Trophoblast cell (in vitro differentiated cells and primary cell): ENCODE measurements at regions not wholly inside any gene's neighbourhood (a gene's known extent, or its start where the extent isn't known, plus 50 kb on each side); places are given as distances from the start of the nearest gene placed in this dataset.

Source experiments
- DNase-seq, 2 donors: peaks; one replicate each; pipeline ENCODE4 v3.0.0-alpha.2; 2016
- H2AFZ ChIP-seq: 2 replicates; pipeline ENCODE4 v1.6.1; 2013; ENCODE audit warnings: low read length, moderate library complexity, mild to moderate bottlenecking; ENCODE audit not compliant: insufficient read depth, poor library complexity
- H2AK5ac ChIP-seq: 2 replicates; pipeline ENCODE4 v1.6.1; 2013; ENCODE audit warnings: mild to moderate bottlenecking, low read length
- H2BK120ac ChIP-seq: 2 replicates; pipeline ENCODE4 v1.6.1; 2013; ENCODE audit warnings: low read length, mild to moderate bottlenecking, moderate library complexity; ENCODE audit not compliant: insufficient read depth, poor library complexity
- H2BK12ac ChIP-seq: 2 replicates; pipeline ENCODE4 v1.6.1; 2013; ENCODE audit warnings: mild to moderate bottlenecking, low read length, moderate library complexity
- H2BK5ac ChIP-seq: 2 replicates; pipeline ENCODE4 v1.6.1; 2013; ENCODE audit warnings: low read length, low read depth, moderate library complexity, mild to moderate bottlenecking; ENCODE audit not compliant: poor library complexity
- H3K14ac ChIP-seq: 2 replicates; pipeline ENCODE4 v1.6.1; 2013; ENCODE audit warnings: mild to moderate bottlenecking, low read length
- H3K18ac ChIP-seq: 2 replicates; pipeline ENCODE4 v1.6.1; 2013; ENCODE audit warnings: mild to moderate bottlenecking, low read length
- H3K23ac ChIP-seq: 2 replicates; pipeline ENCODE4 v1.6.1; 2013; ENCODE audit warnings: low read length
- H3K27ac ChIP-seq: 2 replicates; pipeline ENCODE4 v1.5.1; 2013; ENCODE audit warnings: low read depth, mild to moderate bottlenecking, inconsistent platforms, low read length, moderate library complexity
- H3K27me3 ChIP-seq: 2 replicates; pipeline ENCODE4 v1.6.1; 2013; ENCODE audit warnings: inconsistent platforms, mild to moderate bottlenecking, low read length, moderate library complexity; ENCODE audit not compliant: insufficient read depth
- H3K36me3 ChIP-seq, 2 experiments: 1 replicate in 1 of 2; 2 replicates in 1 of 2; pipeline ENCODE4 v1.6.1; 2013; ENCODE audit warnings: low read length in 2 of 2, mild to moderate bottlenecking in 2 of 2, moderate library complexity in 1 of 2; ENCODE audit not compliant: insufficient read depth in 2 of 2, control insufficient read depth in 1 of 2
- H3K4ac ChIP-seq: 2 replicates; pipeline ENCODE4 v1.6.1; 2013; ENCODE audit warnings: low read depth, mild to moderate bottlenecking, low read length, moderate library complexity
- H3K4me1 ChIP-seq, 2 experiments: 1 replicate in 1 of 2; 2 replicates in 1 of 2; pipeline ENCODE4 v1.6.1; 2013; ENCODE audit warnings: low read length in 2 of 2, mild to moderate bottlenecking in 2 of 2, moderate library complexity in 1 of 2; ENCODE audit not compliant: insufficient read depth in 2 of 2, control insufficient read depth in 1 of 2
- H3K4me2 ChIP-seq: 2 replicates; pipeline ENCODE4 v1.6.1; 2013; ENCODE audit warnings: inconsistent platforms, mild to moderate bottlenecking, low read length, moderate library complexity
- H3K4me3 ChIP-seq: 2 replicates; pipeline ENCODE4 v1.5.1; 2013; ENCODE audit warnings: mild to moderate bottlenecking, low read depth, low read length, inconsistent platforms
- H3K79me1 ChIP-seq: one replicate; pipeline ENCODE4 v1.6.1; 2013; ENCODE audit warnings: low read length
- H3K79me2 ChIP-seq: 2 replicates; pipeline ENCODE4 v1.6.1; 2013; ENCODE audit warnings: low read length, mild to moderate bottlenecking; ENCODE audit not compliant: control insufficient read depth, insufficient read depth, poor library complexity
- H3K9ac ChIP-seq: 2 replicates; pipeline ENCODE4 v1.6.1; 2013; ENCODE audit warnings: mild to moderate bottlenecking, low read length
- H3K9me3 ChIP-seq: 2 replicates; pipeline ENCODE4 v1.6.1; 2013; ENCODE audit warnings: low read depth, mild to moderate bottlenecking, control low read depth, inconsistent platforms, low read length; ENCODE audit not compliant: insufficient read depth
- H4K12ac ChIP-seq: 2 replicates; pipeline ENCODE4 v1.6.1; 2013; ENCODE audit warnings: low read depth, mild to moderate bottlenecking, low read length, moderate library complexity
- H4K8ac ChIP-seq: 2 replicates; pipeline ENCODE4 v1.6.1; 2013; ENCODE audit warnings: low read depth, mild to moderate bottlenecking, low read length, moderate library complexity
- H4K91ac ChIP-seq: one replicate; pipeline ENCODE4 v1.6.1; 2013; ENCODE audit warnings: low read depth, mild to moderate bottlenecking, low read length, moderate library complexity
- WGBS: extraction: QIAGEN DNeasy Blood & Tissue Kit; methylation state at CpG from one replicate; pipeline ENCODE4 v1.1.7; 2013; ENCODE audit warnings: missing lambda C conversion rate; ENCODE audit not compliant: insufficient read length, insufficient coverage; ENCODE audit errors: extremely low coverage; 5-methylcytosine and 5-hydroxymethylcytosine counted together

DNA sequence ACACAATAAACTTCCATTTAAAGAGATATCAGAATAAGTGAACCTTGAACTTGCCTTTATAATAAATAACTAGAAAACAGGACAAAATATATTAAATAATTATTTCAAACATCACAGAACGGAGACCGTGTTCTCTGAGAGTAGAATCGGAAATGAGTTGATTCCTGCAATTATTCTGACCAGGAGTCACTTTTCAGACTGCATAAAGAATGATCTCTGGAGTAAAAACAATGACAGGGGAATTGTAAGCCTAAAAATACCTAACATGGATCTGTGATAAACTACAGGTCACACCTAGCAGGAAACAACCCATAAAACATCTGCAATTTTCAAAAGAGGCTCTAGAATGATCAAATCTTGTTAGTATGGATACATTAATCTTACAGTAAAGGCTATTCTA, 577.5 kb upstream of the SORCS1 start:
- no peak for DNase-seq
- H3K79me1 ChIP-seq = no peaks in the 10 kb centered on the region
- no peak overlapping the region for H3K9ac ChIP-seq
- no peak overlapping the region for H3K4me3 ChIP-seq
- H3K27ac ChIP-seq = no peak overlapping the region
- H2BK12ac ChIP-seq = no peak overlapping the region
- no peak overlapping the region for H3K4me2 ChIP-seq
- no peaks in the 10 kb centered on the region for H3K27me3 ChIP-seq
- no peak overlapping the region for H3K14ac ChIP-seq
- no peak overlapping the region for H3K23ac ChIP-seq
- WGBS = no CpG with 5 or more reads among the region's 3 CpGs
- no peak overlapping the region for H3K4ac ChIP-seq
- no peak overlapping the region for H4K91ac ChIP-seq
- H3K9me3 ChIP-seq = no peaks in the 10 kb centered on the region
- no peak overlapping the region for H2AK5ac ChIP-seq
- H3K36me3 ChIP-seq = no peaks in the 10 kb centered on the region
- no peak overlapping the region for H4K12ac ChIP-seq
- no peaks in the 10 kb centered on the region for H3K4me1 ChIP-seq
- no peak overlapping the region for H2AFZ ChIP-seq
- no peak overlapping the region for H3K18ac ChIP-seq
- H2BK5ac ChIP-seq = no peak overlapping the region
- H4K8ac ChIP-seq = no peak overlapping the region
- no peak overlapping the region for H2BK120ac ChIP-seq
- H3K79me2 ChIP-seq = no peaks in the 10 kb centered on the region

GRCh38 chr10:107740962-107741690, 576.6 kb upstream of the SORCS1 start:
- Histone ChIP-seq H2BK5ac (no peak overlapping the region), H3K79me1 (no peaks in the 10 kb centered on the region), H3K4ac (no peak overlapping the region), H3K4me3 (no peak overlapping the region), H4K12ac (no peak overlapping the region), H3K27me3 (no peaks in the 10 kb centered on the region), H3K23ac (no peak overlapping the region), H3K14ac (no peak overlapping the region), H4K91ac (no peak overlapping the region), H2AFZ (no peak overlapping the region), H2BK12ac (no peak overlapping the region), H4K8ac (no peak overlapping the region), H3K27ac (no peak overlapping the region), H3K4me1 (no peaks in the 10 kb centered on the region), H2BK120ac (no peak overlapping the region), H3K18ac (no peak overlapping the region), H3K9me3 (no peaks in the 10 kb centered on the region), H3K36me3 (no peaks in the 10 kb centered on the region), H3K9ac (no peak overlapping the region), H2AK5ac (no peak overlapping the region), H3K79me2 (no peaks in the 10 kb centered on the region), H3K4me2 (no peak overlapping the region)
- no peak for DNase-seq
- no CpG with 5 or more reads among the region's 4 CpGs for WGBS

DNA sequence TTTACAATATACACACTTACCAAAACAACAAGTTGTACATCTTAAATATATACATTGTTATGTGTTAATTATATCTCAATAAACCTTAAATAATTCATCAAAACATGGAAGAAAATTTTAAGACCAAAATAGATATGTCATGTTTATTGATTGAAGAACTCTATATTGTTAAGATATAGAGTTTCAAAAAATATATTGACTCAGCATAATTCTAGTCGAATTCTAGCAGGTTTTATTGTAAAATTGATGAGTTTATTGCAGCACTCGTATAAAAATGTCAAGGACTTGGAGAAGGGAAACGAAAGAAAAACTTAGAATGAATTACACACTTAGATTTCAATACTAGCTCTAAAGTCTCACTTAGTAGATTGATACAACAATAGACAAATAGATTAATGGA, 575.4 kb upstream of the SORCS1 start:
- Histone ChIP-seq H3K27me3 (no peaks in the 10 kb centered on the region), H3K36me3 (no peaks in the 10 kb centered on the region), H3K4me3 (no peak overlapping the region), H3K79me1 (no peaks in the 10 kb centered on the region), H2BK120ac (no peak overlapping the region), H3K79me2 (no peaks in the 10 kb centered on the region), H3K27ac (no peak overlapping the region), H3K4me2 (no peak overlapping the region), H3K9ac (no peak overlapping the region), H4K12ac (no peak overlapping the region), H3K18ac (no peak overlapping the region), H4K8ac (no peak overlapping the region), H2BK12ac (no peak overlapping the region), H3K4me1 (no peaks in the 10 kb centered on the region), H3K9me3 (no peaks in the 10 kb centered on the region), H3K14ac (no peak overlapping the region), H2AFZ (no peak overlapping the region), H4K91ac (no peak overlapping the region), H2BK5ac (no peak overlapping the region), H3K23ac (no peak overlapping the region), H3K4ac (no peak overlapping the region), H2AK5ac (no peak overlapping the region)
- WGBS = no CpG with 5 or more reads among the region's 3 CpGs
- no peak for DNase-seq

GRCh38 chr10:107733328-107734130, 569.0 kb upstream of the SORCS1 start:
- no peak for DNase-seq
- H4K8ac ChIP-seq = no peak overlapping the region
- H2BK5ac ChIP-seq = no peak overlapping the region

More at GRCh38 chr10:107733328-107734130, 569.0 kb upstream of the SORCS1 start:
- Histone ChIP-seq H3K36me3 (no peaks in the 10 kb centered on the region), H3K9me3 (peaks cover 6% of the 10 kb centered on the region), H3K79me2 (no peaks in the 10 kb centered on the region), H3K27ac (no peak overlapping the region), H3K9ac (no peak overlapping the region), H3K18ac (no peak overlapping the region), H2BK12ac (no peak overlapping the region), H3K27me3 (no peaks in the 10 kb centered on the region), H3K4ac (no peak overlapping the region), H3K4me3 (no peak overlapping the region), H3K4me1 (no peaks in the 10 kb centered on the region), H4K91ac (no peak overlapping the region), H3K14ac (no peak overlapping the region), H3K79me1 (no peaks in the 10 kb centered on the region), H2BK120ac (no peak overlapping the region), H3K23ac (no peak overlapping the region), H2AFZ (no peak overlapping the region), H3K4me2 (no peak overlapping the region), H2AK5ac (no peak overlapping the region), H4K12ac (no peak overlapping the region)
- no CpG with 5 or more reads among the region's 2 CpGs for WGBS
